H1 (cell line): ENCODE measurements at regions not wholly inside any gene's neighbourhood (a gene's known extent, or its start where the extent isn't known, plus 50 kb on each side); places are given as distances from the start of the nearest gene placed in this dataset.

Experiments
- CTCF ChIA-PET: fragments of 300-600 bp; sonication (Branson Sonifier 250); formaldehyde crosslinking; loops from one replicate; lab custom pipeline; 2021; ENCODE audit not compliant: partially characterized antibody; lab: Charles Lee
- POLR2A ChIA-PET: fragments of 300-600 bp; sonication (Branson Sonifier 250); formaldehyde crosslinking; loops from one replicate; lab custom pipeline; 2021; ENCODE audit warnings: inconsistent platforms; ENCODE audit not compliant: partially characterized antibody; lab: Charles Lee
- DNase-seq, 2 experiments: peaks; one replicate each; pipeline versions ENCODE4 v3.0.0 to v3.0.0-alpha.2; 2010 to 2022; ENCODE audit warnings: low spot score in 2 of 2, low read depth in 1 of 2, mixed read lengths in 1 of 2
- FAIRE-seq: peaks from 2 replicates; lab custom pipeline; 2011; peaks lifted over from hg19 to GRCh38; lab: Jason Lieb, UNC
- H2AFZ ChIP-seq: 2 replicates; pipeline ENCODE4 v1.8.1; 2012; ENCODE audit warnings: low read length, inconsistent platforms
- H2AK5ac ChIP-seq: 2 replicates; pipeline ENCODE4 v1.6.1; 2013; ENCODE audit warnings: low read depth, low read length
- H2BK120ac ChIP-seq: replicated peaks from 2 replicates; pipeline ENCODE3; 2013; ENCODE audit warnings: low read depth, low read length, inconsistent platforms
- H2BK12ac ChIP-seq: 2 replicates; pipeline ENCODE4 v1.6.1; 2013; ENCODE audit warnings: low read depth, low read length
- H2BK15ac ChIP-seq: 2 replicates; pipeline ENCODE4 v1.6.1; 2013; ENCODE audit warnings: low read length
- H2BK20ac ChIP-seq: 2 replicates; pipeline ENCODE4 v1.6.1; 2013; ENCODE audit warnings: low read length
- H2BK5ac ChIP-seq: 2 replicates; pipeline ENCODE4 v1.6.1; 2013; ENCODE audit warnings: low read depth, low read length
- H3K14ac ChIP-seq: 2 replicates; pipeline ENCODE4 v1.6.1; 2013; ENCODE audit warnings: inconsistent platforms; ENCODE audit not compliant: insufficient read length
- H3K18ac ChIP-seq: 2 replicates; pipeline ENCODE4 v1.6.1; 2013; ENCODE audit warnings: low read length; ENCODE audit errors: extremely low read depth
- H3K23ac ChIP-seq: 2 replicates; pipeline ENCODE4 v1.6.1; 2013; ENCODE audit warnings: inconsistent platforms; ENCODE audit not compliant: insufficient read length
- H3K23me2 ChIP-seq: 2 replicates; pipeline ENCODE4 v1.6.1; 2013; ENCODE audit warnings: low read depth, low read length
- H3K27ac ChIP-seq: 2 replicates; pipeline ENCODE4 v1.6.1; 2011; ENCODE audit warnings: low read depth, low read length, inconsistent platforms
- H3K27me3 ChIP-seq, 4 experiments: replicated peaks in 1 of 4; 1 replicate in 1 of 4; 2 replicates in 3 of 4; pipeline versions ENCODE4 v1.6.1 to v1.8.1; 2011 to 2013; ENCODE audit warnings: low read length in 3 of 4, mild to moderate bottlenecking in 3 of 4, inconsistent platforms in 2 of 4, mixed read lengths in 2 of 4, moderate library complexity in 1 of 4; ENCODE audit not compliant: control insufficient read depth in 3 of 4, insufficient read depth in 3 of 4; ENCODE audit errors: extremely low read depth in 1 of 4
- H3K36me3 ChIP-seq, 4 experiments: 2 replicates each; pipeline versions ENCODE4 v1.6.1 to v1.8.1; 2011 to 2013; ENCODE audit warnings: mild to moderate bottlenecking in 4 of 4, low read length in 3 of 4, moderate library complexity in 2 of 4, control low read depth in 1 of 4, inconsistent platforms in 1 of 4; ENCODE audit not compliant: insufficient read depth in 4 of 4, control insufficient read depth in 2 of 4
- H3K4ac ChIP-seq: replicated peaks from 2 replicates; pipeline ENCODE3; 2013; ENCODE audit warnings: low read length, low read depth, mixed read lengths, inconsistent platforms; ENCODE audit not compliant: insufficient read length
- H3K4me1 ChIP-seq, 4 experiments: replicated peaks in 1 of 4; 1 replicate in 1 of 4; 2 replicates in 3 of 4; pipeline versions ENCODE4 v1.6.1 to v1.8.1; 2011 to 2013; ENCODE audit warnings: low read length in 3 of 4, inconsistent platforms in 2 of 4, mixed read lengths in 1 of 4; ENCODE audit not compliant: insufficient read depth in 4 of 4, control insufficient read depth in 3 of 4
- H3K4me2 ChIP-seq, 2 experiments: 2 replicates each; pipeline versions ENCODE4 v1.6.1 to v1.8.1; 2011 to 2013; ENCODE audit warnings: low read depth in 2 of 2, low read length in 2 of 2, control low read depth in 1 of 2, inconsistent platforms in 1 of 2, mild to moderate bottlenecking in 1 of 2; ENCODE audit not compliant: insufficient read depth in 1 of 2
- H3K4me3 ChIP-seq, 4 experiments: fragments of 200-600, 300-600 bp in 1 of 4; sonication (generic), shearing (Covaris generic), sonication (Bioruptor Twin) in 1 of 4; 2 replicates each; pipeline versions ENCODE4 v1.5.1 to v1.8.1; 2011 to 2016; ENCODE audit warnings: low read length in 4 of 4, low read depth in 3 of 4, control low read depth in 2 of 4, inconsistent platforms in 2 of 4, mild to moderate bottlenecking in 2 of 4, mixed read lengths in 1 of 4, moderate library complexity in 1 of 4; ENCODE audit not compliant: insufficient read depth in 2 of 4; ENCODE audit errors: extremely low read depth in 1 of 4
- H3K56ac ChIP-seq: replicated peaks from 2 replicates; pipeline ENCODE3; 2013; ENCODE audit warnings: low read depth, mild to moderate bottlenecking, mixed read lengths, low read length, inconsistent platforms; ENCODE audit not compliant: insufficient read length
- H3K79me1 ChIP-seq: 2 replicates; pipeline ENCODE4 v1.6.1; 2013; ENCODE audit warnings: low read depth, low read length, control low read depth
- H3K79me2 ChIP-seq, 2 experiments: 2 replicates each; pipeline versions ENCODE4 v1.6.1 to v1.8.1; 2012 to 2013; ENCODE audit warnings: low read length in 2 of 2, mild to moderate bottlenecking in 2 of 2, inconsistent platforms in 1 of 2; ENCODE audit not compliant: insufficient read depth in 2 of 2, control insufficient read depth in 1 of 2
- H3K9ac ChIP-seq, 4 experiments: replicated peaks in 1 of 4; 1 replicate in 1 of 4; 2 replicates in 3 of 4; pipeline versions ENCODE4 v1.6.1 to v1.8.1; 2011 to 2013; ENCODE audit warnings: low read depth in 3 of 4, low read length in 3 of 4, control low read depth in 2 of 4, mild to moderate bottlenecking in 2 of 4, moderate library complexity in 2 of 4, inconsistent platforms in 1 of 4; ENCODE audit errors: extremely low read depth in 1 of 4
- H3K9me3 ChIP-seq, 2 experiments: 2 replicates each; pipeline versions ENCODE4 v1.6.1 to v1.8.1; 2012 to 2013; ENCODE audit warnings: mild to moderate bottlenecking in 2 of 2, moderate library complexity in 2 of 2, control low read depth in 1 of 2, inconsistent platforms in 1 of 2, low read depth in 1 of 2, low read length in 1 of 2, mixed read lengths in 1 of 2; ENCODE audit not compliant: insufficient read depth in 2 of 2
- H4K20me1 ChIP-seq, 2 experiments: replicated peaks in 1 of 2; 2 replicates each; pipeline versions ENCODE3 to v1.8.1; 2011 to 2013; ENCODE audit warnings: inconsistent platforms in 2 of 2, low read length in 2 of 2, mild to moderate bottlenecking in 1 of 2; ENCODE audit not compliant: insufficient read depth in 2 of 2, control insufficient read depth in 1 of 2
- H4K5ac ChIP-seq: 2 replicates; pipeline ENCODE4 v1.6.1; 2013; ENCODE audit warnings: low read length, low read depth, mixed read lengths, inconsistent platforms; ENCODE audit not compliant: insufficient read length
- H4K8ac ChIP-seq: 2 replicates; pipeline ENCODE4 v1.8.0; 2013; ENCODE audit warnings: mild to moderate bottlenecking, moderate library complexity, low read length, inconsistent platforms; ENCODE audit not compliant: insufficient read depth; ENCODE audit errors: extremely low read depth
- H4K91ac ChIP-seq: replicated peaks from 2 replicates; pipeline ENCODE3; 2013; ENCODE audit warnings: low read length, mixed read lengths, inconsistent platforms; ENCODE audit not compliant: insufficient read length
- BACH1 ChIP-seq: IDR thresholded peaks from 2 replicates; pipeline ENCODE4 v1.6.1; 2012; ENCODE audit warnings: low read length, improper control_type of control experiment
- CREB1 ChIP-seq: IDR thresholded peaks from 2 replicates; pipeline ENCODE4 v1.6.1; 2012; ENCODE audit warnings: inconsistent platforms
- EP300 ChIP-seq, 2 experiments: IDR thresholded peaks; 1 replicate in 1 of 2; 2 replicates in 1 of 2; pipeline ENCODE4 v1.6.1; 2011 to 2012; ENCODE audit warnings: low read depth in 2 of 2, low read length in 2 of 2, mild to moderate bottlenecking in 2 of 2, borderline replicate concordance in 1 of 2, inconsistent platforms in 1 of 2, moderate library complexity in 1 of 2
- GTF2F1 ChIP-seq: IDR thresholded peaks from 2 replicates; pipeline ENCODE4 v1.6.1; 2012; ENCODE audit warnings: low read depth, low read length, improper control_type of control experiment, borderline replicate concordance
- KDM4A ChIP-seq: IDR thresholded peaks from one replicate; pipeline ENCODE4 v1.7.1; 2012; ENCODE audit warnings: low read depth, mild to moderate bottlenecking, moderate library complexity, low read length, inconsistent platforms; ENCODE audit not compliant: severe bottlenecking
- PHF8 ChIP-seq: fragments of 200-600 bp; sonication (generic); conservative IDR thresholded peaks from 2 replicates; pipeline ENCODE4 v1.7.1; 2012; ENCODE audit warnings: low read depth, mild to moderate bottlenecking, inconsistent platforms, low read length, moderate library complexity
- POLR2A ChIP-seq, 2 experiments: IDR thresholded peaks; 1 replicate in 1 of 2; 2 replicates in 1 of 2; pipeline ENCODE4 v1.6.1; 2011; ENCODE audit warnings: low read depth in 2 of 2, low read length in 2 of 2, mild to moderate bottlenecking in 2 of 2; ENCODE audit errors: control extremely low read depth in 1 of 2
- POU5F1 ChIP-seq: IDR thresholded peaks from 2 replicates; pipeline ENCODE4 v1.6.1; 2011; ENCODE audit warnings: low read depth, mild to moderate bottlenecking, low read length, moderate library complexity
- SIN3A ChIP-seq, 2 experiments: IDR thresholded peaks in 1 of 2; conservative IDR thresholded peaks in 1 of 2; 2 replicates each; pipeline ENCODE4 v1.6.1; 2011 to 2012; ENCODE audit warnings: low read length in 2 of 2, improper control_type of control experiment in 1 of 2, low read depth in 1 of 2, mild to moderate bottlenecking in 1 of 2
- TAF1 ChIP-seq: IDR thresholded peaks from 2 replicates; pipeline ENCODE4 v1.6.1; 2011; ENCODE audit warnings: mild to moderate bottlenecking, low read depth, low read length
- WGBS, 2 experiments: shearing (Covaris generic) in 1 of 2; methylation state at CpG; one replicate each; pipeline versions ENCODE4 v1.1.6 to v1.1.7; 2013 to 2015; ENCODE audit warnings: low lambda C conversion rate in 2 of 2, mixed read lengths in 2 of 2, inconsistent platforms in 1 of 2, low coverage in 1 of 2, missing lambda C conversion rate in 1 of 2; ENCODE audit not compliant: insufficient replicate concordance in 2 of 2, insufficient coverage in 1 of 2, insufficient read length in 1 of 2; ENCODE audit errors: extremely low coverage in 1 of 2, missing lambda C conversion rate in 1 of 2; 5-methylcytosine and 5-hydroxymethylcytosine counted together
- TF ChIP-seq, protein P1 (sequence below): IDR thresholded peaks from 2 replicates; pipeline ENCODE4 v1.6.1; 2011; ENCODE audit warnings: low read length, improper control_type of control experiment
- TF ChIP-seq, protein P2 (sequence below): IDR thresholded peaks from 2 replicates; pipeline ENCODE4 v1.6.1; 2012; ENCODE audit warnings: inconsistent platforms
- TF ChIP-seq, protein P3 (sequence below): IDR thresholded peaks from 2 replicates; pipeline ENCODE4 v1.6.1; 2011; ENCODE audit warnings: low read depth, mild to moderate bottlenecking, low read length; ENCODE audit not compliant: insufficient read depth

DNA sequence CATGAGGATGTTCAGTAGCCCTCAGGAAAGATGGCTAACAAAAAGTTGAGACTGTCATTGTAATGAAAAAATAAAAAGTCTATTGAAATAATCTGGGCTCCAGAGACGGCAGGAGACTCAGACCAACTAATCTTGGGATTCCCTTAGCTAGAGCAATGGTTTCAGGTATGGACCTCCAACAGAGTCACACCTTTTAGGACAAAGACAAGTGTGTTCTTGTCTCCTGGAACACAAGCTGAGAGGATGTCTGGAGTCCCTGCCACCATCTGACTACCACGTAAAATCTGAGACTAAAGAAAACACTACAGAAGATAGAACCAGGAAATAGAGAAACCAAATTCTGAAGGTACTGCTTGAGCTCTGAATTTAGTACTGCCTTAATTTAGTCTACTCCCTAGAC, 103.3 kb upstream of the RBBP8 start:
- Histone ChIP-seq H2BK5ac (no peak overlapping the region), H2BK120ac (no peak overlapping the region), H2BK15ac (no peak overlapping the region), H3K56ac (no peak overlapping the region), H3K9me3 (no peaks in the 10 kb centered on the region), H3K9ac (no peak overlapping the region), H2BK12ac (no peak overlapping the region), H4K20me1 (no peaks in the 10 kb centered on the region), H4K5ac (no peak overlapping the region), H3K23ac (no peak overlapping the region), H3K79me2 (no peaks in the 10 kb centered on the region), H3K36me3 (no peaks in the 10 kb centered on the region), H3K4ac (no peak overlapping the region), H4K8ac (no peak overlapping the region), H3K4me3 (no peak overlapping the region), H3K27me3 (no peaks in the 10 kb centered on the region), H2AFZ (no peak overlapping the region), H3K4me2 (no peak overlapping the region), H3K14ac (no peak overlapping the region), H2AK5ac (no peak overlapping the region), H3K18ac (no peak overlapping the region), H3K27ac (no peak overlapping the region), H3K4me1 (peaks cover 0 to 2% (median 0%) of the 10 kb centered on the region in 4 experiments; a peak in 1 of 7 replicates), H3K23me2 (no peaks in the 10 kb centered on the region), H2BK20ac (no peak overlapping the region), H3K79me1 (no peaks in the 10 kb centered on the region), H4K91ac (no peak overlapping the region)
- no peak for DNase-seq
- 75% methylated on average over 2 of the region's 2 CpGs; no CpG with 5 or more reads in 1 of the 2 experiments for WGBS, 2 experiments
- CTCF ChIA-PET = interaction anchor here (0.6 to 1.1 kb wide), 3 partner anchors 11 to 153 kb away, joined by 3 to 4 read pairs (median 4); no protein-coding TSS in a partner anchor
- POLR2A ChIA-PET = no interaction called here
- no peak for FAIRE-seq
- TF ChIP-seq SIN3A (conservative IDR thresholded peaks at IDR 0.05 in 1 of 2, IDR thresholded peaks at IDR 0.05 in 1 of 2; ENCODE audit: low read depth in 1 of 2, low read length in 2 of 2) (no peak), EP300 (IDR thresholded peaks at IDR 0.05; ENCODE audit: borderline replicate concordance in 1 of 2, low read depth in 2 of 2, low read length in 2 of 2) (no peak), KDM4A (no peak), PHF8 (no peak), POU5F1 (no peak), POLR2A (IDR thresholded peaks at IDR 0.05; ENCODE audit: control extremely low read depth in 1 of 2, low read depth in 2 of 2, low read length in 2 of 2) (no peak), TAF1 (no peak), CREB1 (no peak), GTF2F1 (no peak), BACH1 (no peak)
- TF ChIP-seq, protein P1, sequence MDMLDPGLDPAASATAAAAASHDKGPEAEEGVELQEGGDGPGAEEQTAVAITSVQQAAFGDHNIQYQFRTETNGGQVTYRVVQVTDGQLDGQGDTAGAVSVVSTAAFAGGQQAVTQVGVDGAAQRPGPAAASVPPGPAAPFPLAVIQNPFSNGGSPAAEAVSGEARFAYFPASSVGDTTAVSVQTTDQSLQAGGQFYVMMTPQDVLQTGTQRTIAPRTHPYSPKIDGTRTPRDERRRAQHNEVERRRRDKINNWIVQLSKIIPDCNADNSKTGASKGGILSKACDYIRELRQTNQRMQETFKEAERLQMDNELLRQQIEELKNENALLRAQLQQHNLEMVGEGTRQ = no peak
- TF ChIP-seq, protein P2, sequence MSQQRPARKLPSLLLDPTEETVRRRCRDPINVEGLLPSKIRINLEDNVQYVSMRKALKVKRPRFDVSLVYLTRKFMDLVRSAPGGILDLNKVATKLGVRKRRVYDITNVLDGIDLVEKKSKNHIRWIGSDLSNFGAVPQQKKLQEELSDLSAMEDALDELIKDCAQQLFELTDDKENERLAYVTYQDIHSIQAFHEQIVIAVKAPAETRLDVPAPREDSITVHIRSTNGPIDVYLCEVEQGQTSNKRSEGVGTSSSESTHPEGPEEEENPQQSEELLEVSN = no peak
- TF ChIP-seq, protein P3, sequence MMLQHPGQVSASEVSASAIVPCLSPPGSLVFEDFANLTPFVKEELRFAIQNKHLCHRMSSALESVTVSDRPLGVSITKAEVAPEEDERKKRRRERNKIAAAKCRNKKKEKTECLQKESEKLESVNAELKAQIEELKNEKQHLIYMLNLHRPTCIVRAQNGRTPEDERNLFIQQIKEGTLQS = no peak
